Peyer's patch (tissue), 4 donors: ENCODE measurements at regions not wholly inside any gene's neighbourhood (a gene's known extent, or its start where the extent isn't known, plus 50 kb on each side); places are given as distances from the start of the nearest gene placed in this dataset.

Source experiments
- POLR2A ChIP-seq, 2 donors: fragments of 450-650 bp; IDR thresholded peaks; one replicate each; pipeline ENCODE4 v1.5.1; 2017; ENCODE audit warnings: antibody characterized with exemption in 2 of 2, mild to moderate bottlenecking in 2 of 2, moderate library complexity in 2 of 2
- TF ChIP-seq, protein P1 (sequence below), 6 experiments: fragments of 450-650 bp in 4 of 6; fragments of 200-600 bp in 2 of 6; sonication (generic) in 1 of 6; IDR thresholded peaks; one replicate each; pipeline ENCODE4 v1.5.1; 2017 to 2019; ENCODE audit warnings: antibody characterized with exemption in 6 of 6, mild to moderate bottlenecking in 3 of 6, moderate library complexity in 1 of 6

DNA sequence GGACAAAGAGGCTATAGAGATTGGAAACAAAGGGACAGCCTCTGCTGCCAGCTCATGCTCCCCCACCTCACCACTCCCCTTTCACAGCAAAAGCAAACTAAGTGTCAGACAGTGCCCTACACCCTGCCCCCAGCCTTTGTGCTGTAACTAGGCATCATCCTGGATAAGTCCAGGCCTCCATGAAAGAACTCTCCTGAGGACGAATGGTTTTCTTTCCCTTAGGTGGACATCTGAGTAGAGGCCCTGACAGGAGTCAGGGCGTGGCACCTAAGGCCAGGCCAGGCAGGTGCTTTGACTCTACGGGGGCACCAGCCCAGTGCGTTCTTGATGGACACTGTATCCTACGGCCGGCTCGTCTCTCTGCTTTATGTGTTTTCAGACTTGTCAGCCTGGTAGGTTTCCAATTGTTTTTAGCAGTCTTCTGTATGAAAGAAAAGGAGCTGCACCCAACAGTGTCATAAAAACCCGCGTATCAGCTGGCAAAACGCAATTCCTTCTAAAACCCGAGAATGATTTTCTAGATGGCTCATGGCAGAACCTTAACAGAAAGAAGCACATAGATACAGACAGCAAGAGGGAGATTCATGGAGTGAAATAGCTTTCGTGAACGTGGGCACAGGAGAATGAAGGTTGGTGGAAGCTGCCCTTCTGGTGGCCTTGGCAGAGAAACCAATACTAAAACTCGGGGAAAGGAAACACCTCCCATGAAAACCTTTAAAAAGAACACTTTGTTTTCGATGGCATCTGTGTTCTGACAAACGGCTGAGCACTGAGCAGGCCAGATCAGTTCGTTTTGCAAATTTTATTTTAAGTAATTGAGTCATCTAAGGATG lies 51.7 kb upstream of the AJAP1 start:
- TF ChIP-seq, protein P1, sequence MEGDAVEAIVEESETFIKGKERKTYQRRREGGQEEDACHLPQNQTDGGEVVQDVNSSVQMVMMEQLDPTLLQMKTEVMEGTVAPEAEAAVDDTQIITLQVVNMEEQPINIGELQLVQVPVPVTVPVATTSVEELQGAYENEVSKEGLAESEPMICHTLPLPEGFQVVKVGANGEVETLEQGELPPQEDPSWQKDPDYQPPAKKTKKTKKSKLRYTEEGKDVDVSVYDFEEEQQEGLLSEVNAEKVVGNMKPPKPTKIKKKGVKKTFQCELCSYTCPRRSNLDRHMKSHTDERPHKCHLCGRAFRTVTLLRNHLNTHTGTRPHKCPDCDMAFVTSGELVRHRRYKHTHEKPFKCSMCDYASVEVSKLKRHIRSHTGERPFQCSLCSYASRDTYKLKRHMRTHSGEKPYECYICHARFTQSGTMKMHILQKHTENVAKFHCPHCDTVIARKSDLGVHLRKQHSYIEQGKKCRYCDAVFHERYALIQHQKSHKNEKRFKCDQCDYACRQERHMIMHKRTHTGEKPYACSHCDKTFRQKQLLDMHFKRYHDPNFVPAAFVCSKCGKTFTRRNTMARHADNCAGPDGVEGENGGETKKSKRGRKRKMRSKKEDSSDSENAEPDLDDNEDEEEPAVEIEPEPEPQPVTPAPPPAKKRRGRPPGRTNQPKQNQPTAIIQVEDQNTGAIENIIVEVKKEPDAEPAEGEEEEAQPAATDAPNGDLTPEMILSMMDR (IDR thresholded peaks at IDR 0.05), result no peak
- TF ChIP-seq POLR2A (IDR thresholded peaks at IDR 0.05), result no peak
